Testis (tissue), 2 donors: ENCODE measurements at regions not wholly inside any gene's neighbourhood (a gene's known extent, or its start where the extent isn't known, plus 50 kb on each side); places are given as distances from the start of the nearest gene placed in this dataset.
"Not testable (repeated sequence)": the region's sequence is repeated elsewhere in the genome, so short reads cannot be mapped to it uniquely, and the experiment has no call there.

Source experiments
- DNase-seq: peaks from one replicate; pipeline ENCODE4 v3.0.0-alpha.2; 2019
- H3K27ac ChIP-seq, 2 donors: fragments of 200-600 bp; sonication (generic); one replicate each; pipeline ENCODE4 v1.5.1; 2019
- H3K27me3 ChIP-seq: fragments of 200-600 bp; sonication (generic); one replicate; pipeline ENCODE4 v1.5.1; 2019
- H3K36me3 ChIP-seq: fragments of 200-600 bp; sonication (generic); one replicate; pipeline ENCODE4 v1.5.1; 2017; ENCODE audit warnings: low read depth; ENCODE audit errors: missing control alignments
- H3K4me1 ChIP-seq: fragments of 200-600 bp; sonication (generic); one replicate; pipeline ENCODE4 v1.5.1; 2019
- H3K4me3 ChIP-seq, 2 donors: fragments of 200-600 bp; sonication (generic); one replicate each; pipeline ENCODE4 v1.5.1; 2017 to 2019
- H3K9me3 ChIP-seq: fragments of 200-600 bp; sonication (generic); one replicate; pipeline ENCODE4 v1.5.1; 2017
- CTCF ChIP-seq, 3 experiments: fragments of 450-650 bp in 2 of 3; fragments of 200-600 bp in 1 of 3; sonication (generic) in 1 of 3; IDR thresholded peaks; one replicate each; pipeline ENCODE4 v1.5.1; 2016 to 2019; ENCODE audit warnings: antibody characterized with exemption in 3 of 3, mild to moderate bottlenecking in 2 of 3, moderate library complexity in 1 of 3
- POLR2A ChIP-seq: fragments of 450-650 bp; IDR thresholded peaks from one replicate; pipeline ENCODE4 v1.6.1; 2017; ENCODE audit warnings: antibody characterized with exemption, mild to moderate bottlenecking, moderate library complexity
- WGBS, 2 donors: methylation state at CpG; one replicate each; pipeline ENCODE4 v1.1.5; 2018; 5-methylcytosine and 5-hydroxymethylcytosine counted together
- intact Hi-C: fragments of 100-400 bp; cut with DNase I; formaldehyde crosslinking; loops from one replicate; pipeline ENCODE4 v1.15.1; 2023; ENCODE audit warnings: low total_unique reads

- Histone ChIP-seq H3K4me1 (peaks cover 10% of the 10 kb centered on the region), H3K27ac (no peak overlapping the region), H3K9me3 (no peaks in the 10 kb centered on the region), H3K27me3 (no peaks in the 10 kb centered on the region), H3K36me3 (no peaks in the 10 kb centered on the region), H3K4me3 (no peak overlapping the region)
- DNase-seq: no peak
- intact Hi-C loops: no loop called here
- 77 to 92% methylated on average over 9 of the region's 9 CpGs for WGBS, 2 donors
- TF ChIP-seq POLR2A (no peak), CTCF (IDR thresholded peaks at IDR 0.05) (no peak)
Measured at GRCh38 chr7:152594801-152595200, 81.1 kb downstream of the XRCC2 start.

GRCh38 chr7:152591976-152592375 is 84.0 kb downstream of the XRCC2 start:
- WGBS, 2 donors: 57 to 68% methylated on average over 4 of the region's 4 CpGs
- Histone ChIP-seq H3K4me1 (no peaks in the 10 kb centered on the region), H3K27ac (no peak overlapping the region), H3K4me3 (no peak overlapping the region), H3K9me3 (no peaks in the 10 kb centered on the region), H3K36me3 (no peaks in the 10 kb centered on the region), H3K27me3 (no peaks in the 10 kb centered on the region)
- TF ChIP-seq CTCF (IDR thresholded peaks at IDR 0.05) (no peak), POLR2A (no peak)
- intact Hi-C loops: no loop called here
- peak; percentile 14 for DNase-seq

GRCh38 chr7:152590481-152590880 is 85.5 kb downstream of the XRCC2 start:
- intact Hi-C loops: no loop called here
- Histone ChIP-seq H3K4me1 (no peaks in the 10 kb centered on the region), H3K4me3 (no peak overlapping the region), H3K36me3 (no peaks in the 10 kb centered on the region), H3K9me3 (no peaks in the 10 kb centered on the region), H3K27me3 (no peaks in the 10 kb centered on the region), H3K27ac (no peak overlapping the region)
- WGBS, 2 donors: 91% methylated on average over 6 of the region's 6 CpGs
- peak; percentile 8 for DNase-seq
- no peak for TF ChIP-seq POLR2A
- TF ChIP-seq CTCF (IDR thresholded peaks at IDR 0.05): no peak

GRCh38 chr7:152589821-152590220 is 86.1 kb downstream of the XRCC2 start:
- intact Hi-C loops, H3K36me3 ChIP-seq, H3K4me1 ChIP-seq, H3K27ac ChIP-seq, H3K9me3 ChIP-seq, H3K4me3 ChIP-seq, H3K27me3 ChIP-seq: not testable (repeated sequence)
- 88 to 93% methylated on average over 9 of the region's 9 CpGs for WGBS, 2 donors
- peak; percentile 6 for DNase-seq

GRCh38 chr7:152588350-152588749 is 87.6 kb downstream of the XRCC2 start:
- DNase-seq: no peak
- no peaks in the 10 kb centered on the region for H3K4me1 ChIP-seq
- H3K27me3 ChIP-seq: no peaks in the 10 kb centered on the region
- H3K9me3 ChIP-seq: no peaks in the 10 kb centered on the region
- no peak overlapping the region for H3K27ac ChIP-seq
- no peak overlapping the region for H3K4me3 ChIP-seq
- no peaks in the 10 kb centered on the region for H3K36me3 ChIP-seq
- intact Hi-C loops: no loop called here
- 31 to 48% methylated on average over 5 of the region's 5 CpGs for WGBS, 2 donors
- TF ChIP-seq CTCF (IDR thresholded peaks at IDR 0.05): no peak
- no peak for TF ChIP-seq POLR2A
